ENCODE measurements at regions not wholly inside any gene's neighbourhood (a gene's known extent, or its start where the extent isn't known, plus 50 kb on each side); places are given as distances from the start of the nearest gene placed in this dataset.

DNA sequence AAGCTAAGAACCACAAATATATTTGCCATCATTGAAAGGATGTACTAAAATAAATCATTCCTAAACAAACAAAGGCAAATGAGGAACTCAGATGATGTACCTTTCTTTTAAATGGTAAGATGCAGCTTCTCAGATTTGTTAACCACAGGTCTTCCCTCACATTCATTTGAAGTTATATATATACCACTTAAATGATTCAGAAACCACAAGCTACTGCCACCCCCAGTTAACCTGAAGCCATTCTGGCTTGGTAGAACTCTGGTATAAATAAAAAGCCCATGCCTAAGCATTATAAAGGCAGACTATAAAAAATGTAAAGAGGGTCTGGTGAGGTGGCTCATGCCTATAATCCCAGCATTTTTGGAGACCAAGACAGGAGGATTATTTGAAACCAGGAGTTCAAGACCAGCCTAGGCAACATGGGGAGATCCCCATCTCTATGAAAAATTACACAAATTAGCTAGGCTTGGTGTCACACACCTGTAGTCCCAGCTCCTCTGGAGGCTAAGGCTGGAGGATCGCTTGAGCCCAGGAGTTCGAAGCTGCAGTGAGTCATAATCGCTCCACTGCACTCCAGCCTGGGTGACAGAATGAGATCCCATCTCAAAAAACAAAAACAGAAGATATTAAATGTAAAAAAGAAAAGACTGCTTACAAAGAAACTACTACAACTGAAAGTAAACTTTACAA lies 1185.3 kb downstream of the JRKL start:
- TF ChIP-seq CTCF (conservative IDR thresholded peaks at IDR 0.05; ENCODE audit: low read depth in 2 of 2) = no peak
- TF ChIP-seq EZH2 (IDR thresholded peaks at IDR 0.05; ENCODE audit: low read depth, unreplicated experiment) = no peak
- TF ChIP-seq REST (IDR thresholded peaks at IDR 0.05; ENCODE audit: unreplicated experiment) = no peak
- TF ChIP-seq POLR2AphosphoS5 (IDR thresholded peaks at IDR 0.05; ENCODE audit: low read depth) = no peak
- TF ChIP-seq JUNB (IDR thresholded peaks at IDR 0.05; ENCODE audit: unreplicated experiment) = no peak

Data from GM23338 (cell line).